Karpas-422 (cell line): ENCODE measurements at regions not wholly inside any gene's neighbourhood (a gene's known extent, or its start where the extent isn't known, plus 50 kb on each side); places are given as distances from the start of the nearest gene placed in this dataset.
A peak's percentile ranks its signal among the peaks of the same experiment; 100 is the strongest.

Source experiments
- DNase-seq: peaks from one replicate; pipeline ENCODE4 v3.0.0-alpha.2; 2015
- H2AFZ ChIP-seq: fragments of 200-600 bp; sonication (generic); 2 replicates; pipeline ENCODE4 v1.6.1; 2014; ENCODE audit warnings: antibody characterized with exemption, low read length, mixed read lengths
- H3K27ac ChIP-seq: fragments of 200-600 bp; sonication (generic); 2 replicates; pipeline ENCODE4 v1.5.1; 2014; ENCODE audit warnings: mild to moderate bottlenecking, low read length, moderate library complexity
- H3K27me3 ChIP-seq: fragments of 200-600 bp; sonication (generic); 2 replicates; pipeline ENCODE4 v1.6.1; 2014; ENCODE audit warnings: low read length, mixed read lengths
- H3K36me3 ChIP-seq: fragments of 200-600 bp; sonication (generic); 2 replicates; pipeline ENCODE4 v1.6.1; 2014; ENCODE audit warnings: low read length, mixed read lengths; ENCODE audit not compliant: insufficient read depth
- H3K4me1 ChIP-seq: fragments of 200-600 bp; sonication (generic); 2 replicates; pipeline ENCODE4 v1.6.1; 2014; ENCODE audit warnings: mild to moderate bottlenecking, low read length, mixed read lengths
- H3K4me2 ChIP-seq: fragments of 200-600 bp; sonication (generic); 2 replicates; pipeline ENCODE4 v1.6.1; 2014; ENCODE audit warnings: low read length, low read depth, mild to moderate bottlenecking; ENCODE audit not compliant: poor library complexity, severe bottlenecking
- H3K4me3 ChIP-seq: fragments of 200-600 bp; sonication (generic); 2 replicates; pipeline ENCODE4 v1.5.1; 2014; ENCODE audit warnings: mild to moderate bottlenecking, antibody characterized with exemption, low read length, mixed read lengths
- H3K79me2 ChIP-seq: fragments of 200-600 bp; sonication (generic); 2 replicates; pipeline ENCODE4 v1.6.1; 2014; ENCODE audit warnings: mild to moderate bottlenecking, low read length, mixed read lengths
- H3K9ac ChIP-seq: fragments of 200-600 bp; sonication (generic); 2 replicates; pipeline ENCODE4 v1.6.0; 2014; ENCODE audit warnings: low read length
- H3K9me2 ChIP-seq: fragments of 200-600 bp; sonication (generic), shearing (Covaris generic); replicated peaks from 2 replicates; pipeline ENCODE4 v1.6.0; 2014; ENCODE audit warnings: mild to moderate bottlenecking, low read length, moderate library complexity; ENCODE audit not compliant: insufficient read depth
- H3K9me3 ChIP-seq: fragments of 300-700, 200-600 bp; sonication (generic); 2 replicates; pipeline ENCODE4 v1.6.1; 2014; ENCODE audit warnings: low read length, mixed read lengths
- H4K20me1 ChIP-seq: fragments of 200-600 bp; sonication (generic); 2 replicates; pipeline ENCODE4 v1.6.1; 2014; ENCODE audit warnings: mild to moderate bottlenecking, antibody characterized with exemption, low read length, low read depth; ENCODE audit not compliant: insufficient read depth

GRCh38 chr13:33639626-33640080 lies 178.3 kb upstream of the RFC3 start:
- Histone ChIP-seq H3K9me3 (no peaks in the 10 kb centered on the region), H3K9me2 (0 out of 2 replicates have a peak, but pooled peaks cover 3% of the 10 kb centered on the region), H3K4me1 (peaks cover 18% of the 10 kb centered on the region), H3K79me2 (no peaks in the 10 kb centered on the region), H4K20me1 (no peaks in the 10 kb centered on the region), H3K4me3 (0 out of 2 replicates have a peak overlapping the region, but pooled peaks have one; percentile 8), H3K4me2 (peak overlapping the region; percentile 28), H3K27ac (no peak overlapping the region), H2AFZ (peak overlapping the region; percentile 59), H3K9ac (no peak overlapping the region), H3K36me3 (no peaks in the 10 kb centered on the region), H3K27me3 (no peaks in the 10 kb centered on the region)
- DNase-seq = peak; percentile 73

GRCh38 chr13:33640832-33641231 lies 177.1 kb upstream of the RFC3 start:
- DNase-seq = no peak
- no peaks in the 10 kb centered on the region for H3K27me3 ChIP-seq
- H3K9me2 ChIP-seq = 0 out of 2 replicates have a peak, but pooled peaks cover 3% of the 10 kb centered on the region
- no peak overlapping the region for H2AFZ ChIP-seq
- H3K4me1 ChIP-seq = peaks cover 23% of the 10 kb centered on the region
- H4K20me1 ChIP-seq = no peaks in the 10 kb centered on the region
- no peaks in the 10 kb centered on the region for H3K36me3 ChIP-seq
- no peak overlapping the region for H3K4me3 ChIP-seq
- H3K27ac ChIP-seq = no peak overlapping the region
- H3K4me2 ChIP-seq = no peak overlapping the region
- H3K9me3 ChIP-seq = no peaks in the 10 kb centered on the region
- H3K79me2 ChIP-seq = no peaks in the 10 kb centered on the region
- H3K9ac ChIP-seq = no peak overlapping the region

GRCh38 chr13:33642374-33643065 lies 175.4 kb upstream of the RFC3 start:
- Histone ChIP-seq H4K20me1 (no peaks in the 10 kb centered on the region), H3K9me3 (no peaks in the 10 kb centered on the region), H3K27ac (no peak overlapping the region), H3K36me3 (no peaks in the 10 kb centered on the region), H3K4me2 (no peak overlapping the region), H3K4me1 (peaks cover 26% of the 10 kb centered on the region), H3K79me2 (no peaks in the 10 kb centered on the region), H3K27me3 (no peaks in the 10 kb centered on the region), H3K9ac (no peak overlapping the region), H3K9me2 (0 out of 2 replicates have a peak, but pooled peaks cover 3% of the 10 kb centered on the region), H2AFZ (no peak overlapping the region), H3K4me3 (no peak overlapping the region)
- DNase-seq = no peak

- no peaks in the 10 kb centered on the region for H3K9me3 ChIP-seq
- no peak for DNase-seq
- H2AFZ ChIP-seq = no peak overlapping the region
Observed at GRCh38 chr13:33644581-33645543, 173.1 kb upstream of the RFC3 start.

GRCh38 chr13:33645591-33646554 lies 172.1 kb upstream of the RFC3 start:
- Histone ChIP-seq H3K36me3 (no peaks in the 10 kb centered on the region), H3K4me3 (no peak overlapping the region), H3K4me2 (no peak overlapping the region), H3K27me3 (no peaks in the 10 kb centered on the region), H3K9me2 (0 out of 2 replicates have a peak, but pooled peaks cover 3% of the 10 kb centered on the region), H3K79me2 (no peaks in the 10 kb centered on the region), H4K20me1 (no peaks in the 10 kb centered on the region), H3K4me1 (peaks cover 10% of the 10 kb centered on the region; the same call in 1 of the 2 replicates), H2AFZ (no peak overlapping the region), H3K27ac (no peak overlapping the region), H3K9me3 (no peaks in the 10 kb centered on the region), H3K9ac (no peak overlapping the region)
- DNase-seq = no peak

More at GRCh38 chr13:33644581-33645543, 173.1 kb upstream of the RFC3 start:
- Histone ChIP-seq H3K4me2 (no peak overlapping the region), H3K36me3 (no peaks in the 10 kb centered on the region), H3K27ac (no peak overlapping the region), H3K9ac (no peak overlapping the region), H3K9me2 (0 out of 2 replicates have a peak, but pooled peaks cover 3% of the 10 kb centered on the region), H3K79me2 (no peaks in the 10 kb centered on the region), H3K27me3 (no peaks in the 10 kb centered on the region), H3K4me1 (peaks cover 17% of the 10 kb centered on the region), H3K4me3 (no peak overlapping the region), H4K20me1 (no peaks in the 10 kb centered on the region)

GRCh38 chr13:33649212-33649878 lies 168.6 kb upstream of the RFC3 start:
- no peak overlapping the region for H3K4me2 ChIP-seq
- no peak overlapping the region for H3K9ac ChIP-seq
- H3K36me3 ChIP-seq = no peaks in the 10 kb centered on the region
- no peak overlapping the region for H2AFZ ChIP-seq
- no peaks in the 10 kb centered on the region for H3K27me3 ChIP-seq
- DNase-seq = no peak
- H3K4me1 ChIP-seq = peaks cover 10% of the 10 kb centered on the region; the same call in 1 of the 2 replicates
- H4K20me1 ChIP-seq = no peaks in the 10 kb centered on the region
- no peak overlapping the region for H3K27ac ChIP-seq
- H3K9me3 ChIP-seq = no peaks in the 10 kb centered on the region
- no peaks in the 10 kb centered on the region for H3K79me2 ChIP-seq
- no peak overlapping the region for H3K4me3 ChIP-seq
- no peaks in the 10 kb centered on the region for H3K9me2 ChIP-seq

GRCh38 chr13:33651766-33652165 lies 166.2 kb upstream of the RFC3 start:
- Histone ChIP-seq H3K4me2 (no peak overlapping the region), H3K4me1 (no peaks in the 10 kb centered on the region), H4K20me1 (no peaks in the 10 kb centered on the region), H2AFZ (no peak overlapping the region), H3K9ac (no peak overlapping the region), H3K36me3 (no peaks in the 10 kb centered on the region), H3K79me2 (no peaks in the 10 kb centered on the region), H3K4me3 (no peak overlapping the region), H3K9me3 (no peaks in the 10 kb centered on the region), H3K9me2 (no peaks in the 10 kb centered on the region), H3K27me3 (no peaks in the 10 kb centered on the region), H3K27ac (no peak overlapping the region)
- DNase-seq = no peak
